GM19467 (cell line): ENCODE measurements at regions not wholly inside any gene's neighbourhood (a gene's known extent, or its start where the extent isn't known, plus 50 kb on each side); places are given as distances from the start of the nearest gene placed in this dataset.

Source experiments
- ATAC-seq: cut with Tn5 transposase; IDR thresholded peaks from one replicate; pipeline ENCODE4 v1.9.1; 2021; ENCODE audit warnings: mild to moderate bottlenecking, moderate library complexity; ENCODE audit not compliant: unreplicated experiment

DNA sequence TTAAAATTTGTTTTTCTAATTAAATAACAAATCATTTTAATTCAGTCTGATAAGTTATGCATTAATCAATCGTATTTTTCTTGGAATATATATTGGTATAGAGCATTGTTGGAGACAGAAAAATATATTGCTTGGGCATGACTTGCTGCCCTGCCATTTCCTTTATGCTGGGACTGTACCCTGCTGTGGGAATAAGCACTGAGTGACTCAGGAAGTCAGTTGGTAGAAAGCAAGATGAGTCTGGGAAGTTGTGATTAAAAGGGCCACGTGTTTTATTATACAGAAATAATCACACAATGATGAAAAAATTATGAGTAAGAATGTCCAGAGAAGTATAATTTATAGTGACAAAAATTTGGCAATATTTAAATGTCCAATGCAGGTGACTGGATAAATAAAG is 139.5 kb downstream of the KIF18A start:
- ATAC-seq: no peak

DNA sequence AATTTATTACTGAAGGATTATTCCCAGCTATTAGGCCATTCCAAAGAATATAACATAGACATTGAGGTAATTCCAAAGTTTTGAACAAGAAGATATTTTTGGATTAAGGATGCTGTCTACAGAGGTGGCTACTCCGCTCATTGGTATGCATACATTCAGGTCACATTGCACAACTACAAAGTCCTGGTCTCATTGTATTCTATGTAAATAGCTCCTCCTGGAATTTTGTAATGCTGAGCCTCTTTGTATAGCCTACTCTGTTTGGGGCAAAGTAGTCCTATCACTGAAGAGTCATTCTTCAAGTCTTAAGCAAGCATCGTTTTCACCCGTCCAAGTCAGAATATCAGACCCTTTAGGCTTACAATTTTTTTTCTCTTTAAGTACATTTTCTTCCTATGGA is 142.4 kb downstream of the KIF18A start:
- ATAC-seq: no peak

DNA sequence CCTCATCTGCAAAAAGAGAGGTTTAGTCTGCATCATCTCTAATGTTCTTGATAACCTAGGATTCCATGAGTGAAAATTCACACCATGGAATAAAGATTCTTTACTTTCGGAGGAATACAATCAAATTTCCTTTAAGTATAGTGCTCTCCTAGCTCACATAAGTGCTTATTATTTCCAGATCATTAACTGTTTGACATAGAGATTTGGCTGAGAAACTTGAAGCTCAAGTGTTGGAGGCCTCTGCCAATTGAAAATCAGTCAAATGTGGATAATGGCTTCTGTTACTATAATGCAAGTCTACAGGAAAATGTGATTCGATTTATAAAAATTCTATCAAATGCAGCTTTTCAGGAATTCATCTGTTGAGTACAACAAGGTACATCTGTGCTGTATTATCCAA is 144.6 kb downstream of the KIF18A start:
- ATAC-seq: no peak

DNA sequence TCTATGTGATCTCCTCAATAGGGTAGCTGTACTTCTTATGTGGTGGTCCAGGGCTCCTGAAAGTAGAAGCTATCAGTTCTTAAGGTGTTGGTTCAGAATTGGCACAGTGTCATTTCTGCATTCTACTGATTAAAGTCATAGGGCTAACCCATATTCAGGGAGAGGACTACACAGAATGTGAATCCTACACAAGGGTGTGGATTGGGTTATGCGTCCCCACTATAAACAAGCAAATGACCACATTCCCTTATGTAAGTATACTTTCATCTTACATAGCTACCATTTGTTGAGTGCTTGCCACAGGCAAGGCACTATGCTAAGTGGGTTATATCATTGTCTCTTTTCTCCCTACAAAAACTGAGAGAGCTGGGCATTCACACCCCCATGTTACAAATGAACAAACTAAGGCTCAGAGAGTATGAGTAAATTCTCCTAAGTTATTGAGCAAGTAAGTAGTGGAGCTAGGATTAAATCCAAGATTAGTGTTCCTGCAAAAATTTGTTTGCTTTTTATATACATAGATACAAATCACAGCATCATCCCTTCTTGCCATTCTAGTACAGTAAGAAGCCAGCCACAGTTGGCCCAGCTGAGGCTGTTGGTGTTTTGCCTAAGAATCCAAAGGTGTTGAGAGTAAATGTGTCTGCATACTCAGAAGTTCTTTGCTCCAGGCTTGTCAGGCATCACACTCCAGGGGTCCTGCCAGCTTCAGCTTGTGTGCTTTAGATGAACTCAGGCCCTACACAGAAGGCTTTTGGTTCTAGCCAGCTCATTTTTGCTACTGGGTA is 157.8 kb downstream of the KIF18A start:
- no peak for ATAC-seq

DNA sequence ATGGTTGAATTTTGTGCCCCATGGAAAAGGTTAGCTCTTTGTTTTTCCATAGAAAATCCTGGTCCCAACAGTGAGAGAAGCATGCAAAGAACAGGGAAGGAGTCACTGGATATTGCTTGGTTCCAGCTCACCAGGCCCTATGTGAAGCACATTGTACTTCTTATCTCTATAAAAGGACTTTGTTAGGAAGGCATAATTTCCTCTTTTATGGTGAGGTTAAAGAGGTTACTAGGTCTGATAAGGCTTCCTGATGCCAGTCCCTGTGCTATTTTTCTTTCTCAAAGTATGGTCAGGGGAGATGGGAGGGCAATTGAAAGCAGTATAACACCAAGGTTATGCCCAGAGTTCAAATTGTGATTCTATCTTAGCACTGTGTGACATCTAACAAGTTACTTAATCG is 162.6 kb downstream of the KIF18A start:
- ATAC-seq: no peak

DNA sequence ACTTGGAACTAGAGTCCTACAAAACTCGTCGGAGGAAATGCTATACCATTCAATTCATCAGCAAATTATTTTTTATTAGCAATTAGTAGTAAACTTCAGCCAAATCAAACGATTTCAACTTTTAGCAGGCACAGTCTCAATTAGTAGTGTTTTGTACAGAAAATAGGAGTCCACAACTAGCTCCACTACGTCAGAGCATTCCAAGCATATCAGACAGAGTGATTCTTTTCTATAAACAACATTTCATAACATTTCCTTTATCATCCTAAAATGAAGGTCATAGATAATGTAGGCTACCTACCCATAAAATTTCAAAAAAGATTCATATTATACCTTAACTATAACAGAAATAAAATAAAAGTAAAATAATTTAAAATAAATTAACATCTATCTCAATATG is 169.9 kb downstream of the KIF18A start:
- ATAC-seq: no peak

DNA sequence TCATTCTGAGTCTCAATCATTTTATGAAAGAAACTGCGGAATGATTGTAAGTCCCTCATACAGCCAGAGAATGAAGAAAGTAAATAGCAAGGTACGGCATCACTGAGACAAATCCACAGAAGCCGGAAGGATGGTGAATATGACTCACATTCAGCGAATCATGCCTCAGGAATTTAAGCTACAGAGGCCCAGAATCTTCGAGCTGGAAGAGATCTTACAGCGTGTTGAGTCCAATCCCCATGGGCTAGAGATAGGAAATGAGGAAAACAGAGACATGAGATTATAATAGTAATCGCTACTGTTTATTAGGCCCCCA is 173.2 kb downstream of the KIF18A start:
- no peak for ATAC-seq

DNA sequence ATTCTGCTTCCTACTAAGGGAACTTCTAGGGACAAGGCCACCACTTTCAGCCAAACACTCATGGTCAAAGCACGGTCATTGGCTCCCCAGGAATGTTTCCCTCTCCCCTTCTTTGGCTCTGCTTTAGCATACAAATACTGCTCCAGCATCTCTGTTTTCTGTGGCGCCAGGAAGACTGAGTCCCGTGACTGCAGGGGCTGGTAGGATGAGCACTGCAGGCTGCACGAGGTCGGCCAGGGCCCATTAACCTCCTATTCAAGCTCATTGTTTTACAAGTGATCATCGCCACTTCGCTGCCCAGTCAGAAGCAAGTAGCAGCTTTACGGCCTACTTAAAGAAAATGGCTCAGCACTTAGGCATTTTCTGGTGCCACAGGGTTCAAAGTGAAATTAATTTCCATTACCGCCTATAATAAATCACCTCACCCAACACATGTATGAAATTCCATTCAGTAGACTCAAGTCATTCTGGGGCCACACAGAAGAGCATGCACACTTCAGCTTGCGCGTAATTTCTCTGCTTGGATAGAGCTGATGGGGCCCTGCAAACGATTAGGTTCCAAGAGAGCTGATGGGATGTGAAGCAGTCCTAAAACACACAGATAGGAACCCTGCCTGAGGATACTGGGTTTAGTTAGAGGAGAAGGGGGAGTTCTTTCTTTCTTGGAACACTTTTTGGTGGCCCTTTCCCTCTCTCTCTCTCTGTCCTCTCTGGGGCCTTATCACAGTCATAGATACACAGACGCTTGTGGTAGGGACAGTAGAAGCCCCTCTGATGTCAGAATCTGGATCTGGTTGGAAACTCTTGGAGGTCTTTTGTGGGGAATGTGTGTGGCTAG is 173.7 kb downstream of the KIF18A start:
- no peak for ATAC-seq

DNA sequence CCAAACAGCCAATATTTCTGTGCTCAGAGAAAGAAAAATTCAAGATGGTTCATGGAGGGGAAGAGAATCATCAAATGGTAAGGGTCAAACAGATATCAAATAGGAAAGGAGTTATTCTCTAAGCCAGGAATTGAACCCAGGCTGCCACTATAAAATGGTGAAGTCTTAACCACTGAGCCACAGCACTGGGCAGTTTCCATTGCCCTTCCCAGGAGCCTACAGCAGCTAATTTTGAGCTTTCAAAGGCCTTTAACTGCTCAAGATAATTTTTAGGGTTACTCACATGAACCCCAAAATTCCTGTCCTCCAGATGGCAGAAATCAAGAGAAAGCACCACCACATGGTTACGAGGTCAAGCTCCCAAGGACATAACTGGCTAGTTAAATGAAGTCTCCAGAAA is 176.2 kb downstream of the KIF18A start:
- no peak for ATAC-seq

DNA sequence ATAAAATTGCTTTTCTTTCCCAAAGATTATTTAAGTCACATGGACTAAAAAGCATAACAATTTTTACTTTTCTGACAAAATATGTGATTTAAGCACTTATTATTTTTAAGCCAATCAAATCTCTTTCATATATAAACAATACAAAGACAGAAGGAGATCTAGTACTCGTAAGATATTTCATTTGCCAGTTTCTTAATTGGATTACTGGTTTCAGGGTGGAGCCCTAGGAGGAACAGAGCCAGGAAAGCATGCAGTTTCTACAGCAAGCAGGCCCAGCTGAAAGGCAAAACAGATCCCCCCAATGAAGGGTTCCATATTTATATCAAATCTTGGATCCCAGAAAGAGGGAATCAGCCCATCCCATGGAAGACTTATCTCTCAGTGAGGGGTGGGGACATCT is 177.0 kb downstream of the KIF18A start:
- no peak for ATAC-seq

DNA sequence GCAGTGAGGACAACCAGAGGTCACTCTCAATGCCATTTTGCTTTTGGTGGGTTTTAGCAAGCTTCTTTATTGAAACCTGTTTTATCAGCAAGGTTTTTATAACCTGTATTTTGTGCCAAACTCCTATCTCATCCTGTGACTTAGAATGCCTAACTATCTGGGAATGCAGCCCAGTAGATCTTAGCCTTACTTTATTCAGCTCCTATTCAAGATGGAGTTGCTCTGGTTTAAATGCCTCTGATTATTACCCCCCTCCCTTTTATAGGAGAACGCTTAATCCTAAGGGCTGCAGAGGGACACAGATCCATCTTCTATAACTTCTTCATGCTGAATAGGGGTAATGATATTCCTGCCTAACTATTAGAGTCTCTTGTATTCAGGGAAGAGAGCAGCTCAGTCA is 179.1 kb downstream of the KIF18A start:
- ATAC-seq: no peak

DNA sequence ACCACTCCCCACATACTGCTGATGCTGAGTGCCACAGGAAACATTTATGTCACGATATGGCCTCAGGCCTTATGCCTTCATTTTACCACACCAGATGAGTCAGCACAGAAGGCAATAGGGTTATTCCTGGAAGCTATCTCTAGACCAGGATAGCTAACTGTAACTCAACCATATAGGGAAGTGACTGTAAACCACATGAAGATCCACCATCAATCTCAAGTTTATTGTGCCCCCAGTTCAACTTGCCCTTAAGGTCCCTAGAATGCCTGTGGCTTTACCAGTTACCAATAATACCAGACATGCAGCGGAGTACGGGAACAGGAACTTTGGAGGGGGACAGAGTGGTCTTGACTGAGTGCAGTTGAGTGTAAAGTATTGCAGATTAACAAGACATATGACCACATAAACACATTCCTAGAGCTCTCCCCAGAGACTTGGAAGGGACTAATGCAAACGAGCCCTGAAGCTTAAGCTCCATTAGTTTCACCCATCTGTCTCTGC is 180.9 kb downstream of the KIF18A start:
- no peak for ATAC-seq

DNA sequence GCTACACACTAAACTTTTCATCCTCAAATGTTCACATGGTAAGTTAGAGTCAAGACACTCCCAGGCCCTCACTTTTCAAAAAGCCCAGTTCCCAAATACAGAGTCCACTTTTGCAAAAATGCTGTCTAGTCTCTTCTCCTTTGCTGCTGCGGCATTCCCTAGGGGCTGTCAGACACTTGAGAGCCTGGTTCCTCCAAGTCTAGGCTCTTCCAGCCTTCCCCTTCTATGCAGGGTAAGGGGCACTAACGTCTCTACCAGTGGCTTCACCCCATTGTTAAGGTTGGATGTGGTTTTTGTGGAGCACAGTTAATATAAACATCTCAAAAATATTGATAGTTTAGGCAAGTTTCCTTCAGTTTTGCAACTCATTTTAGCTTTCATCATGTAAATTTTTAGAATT is 181.5 kb downstream of the KIF18A start:
- ATAC-seq: no peak

DNA sequence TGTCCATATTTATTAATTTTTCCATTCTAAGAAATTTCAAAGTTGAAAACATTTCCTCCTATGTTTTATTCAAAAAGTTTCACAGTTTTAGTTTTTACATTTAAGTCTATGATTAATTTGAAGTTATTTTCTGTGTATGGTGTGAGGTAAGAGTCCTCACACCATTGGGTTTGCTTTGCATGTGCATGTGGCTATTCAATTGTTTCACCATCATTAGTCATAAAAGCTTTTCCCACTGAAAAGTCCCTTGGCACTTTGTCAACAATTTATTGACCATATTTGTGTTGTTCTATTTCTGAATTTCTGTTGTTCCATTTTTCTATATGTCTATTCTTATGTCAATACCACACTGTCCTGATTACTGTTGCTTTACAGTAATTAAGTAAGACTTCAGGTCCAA is 186.5 kb downstream of the KIF18A start:
- no peak for ATAC-seq

DNA sequence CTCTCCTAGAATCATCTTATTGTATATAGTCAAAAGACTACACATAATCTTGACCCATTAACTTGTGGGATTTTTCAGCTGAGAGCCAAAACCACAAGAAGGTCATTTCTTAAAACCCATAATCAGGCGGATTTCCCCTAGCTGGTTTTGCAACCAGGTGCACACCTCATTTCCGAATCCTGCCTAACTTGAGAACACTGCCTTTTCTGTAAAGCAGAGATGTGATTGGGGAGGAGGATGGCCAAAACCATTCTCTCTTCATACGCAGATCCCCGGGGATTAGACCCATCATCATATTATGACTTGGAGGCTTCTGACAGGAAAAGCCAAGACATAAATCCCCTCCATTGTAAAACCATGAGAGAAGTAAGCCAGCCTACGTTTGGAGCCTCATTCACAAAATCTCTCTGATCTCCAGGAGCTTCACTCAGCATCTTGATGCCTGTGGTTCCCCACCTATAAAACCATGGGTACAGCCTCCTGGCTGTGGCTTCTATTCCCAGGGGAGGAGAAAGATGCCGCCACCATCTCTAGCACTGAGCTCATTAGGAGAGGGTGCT is 191.3 kb downstream of the KIF18A start:
- ATAC-seq: peak; percentile 95

DNA sequence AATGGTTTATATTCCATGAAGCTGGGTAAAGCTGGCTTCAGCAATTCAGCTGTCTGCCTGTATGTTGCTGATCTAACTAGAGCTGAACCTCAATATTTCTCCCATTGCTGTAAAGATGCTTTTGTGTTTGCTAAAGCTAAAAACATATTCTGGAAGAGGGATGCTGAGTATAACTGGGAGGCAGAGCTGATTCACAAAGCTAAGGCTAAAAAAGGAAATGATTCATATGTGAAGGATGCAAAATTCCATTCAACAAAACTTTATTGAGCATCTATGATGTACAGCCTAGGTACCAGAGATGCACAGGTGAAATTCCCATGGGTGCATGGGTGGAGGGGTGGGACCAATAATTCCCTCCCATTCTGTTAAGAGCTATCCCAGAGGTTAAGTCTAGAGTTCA is 193.9 kb downstream of the KIF18A start:
- ATAC-seq: no peak

DNA sequence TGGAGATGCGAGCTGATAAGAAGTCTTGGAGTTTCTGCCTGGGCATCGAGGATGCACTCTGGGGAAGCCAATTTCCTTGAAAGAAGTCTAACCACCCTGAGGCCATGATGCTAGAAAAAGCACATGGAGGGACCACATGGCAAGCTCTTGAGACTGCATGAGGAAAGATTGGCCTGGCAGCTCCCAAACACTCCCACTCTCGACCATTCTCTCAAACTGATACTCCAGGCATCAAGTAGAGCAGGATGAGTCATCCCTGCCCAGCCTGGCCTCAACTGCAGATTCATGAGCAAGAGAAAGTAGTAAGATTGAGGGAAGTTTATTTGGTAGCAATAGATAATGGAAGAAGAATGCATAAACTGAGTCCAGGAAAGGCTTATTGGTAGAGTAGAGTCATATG is 194.3 kb downstream of the KIF18A start:
- no peak for ATAC-seq

DNA sequence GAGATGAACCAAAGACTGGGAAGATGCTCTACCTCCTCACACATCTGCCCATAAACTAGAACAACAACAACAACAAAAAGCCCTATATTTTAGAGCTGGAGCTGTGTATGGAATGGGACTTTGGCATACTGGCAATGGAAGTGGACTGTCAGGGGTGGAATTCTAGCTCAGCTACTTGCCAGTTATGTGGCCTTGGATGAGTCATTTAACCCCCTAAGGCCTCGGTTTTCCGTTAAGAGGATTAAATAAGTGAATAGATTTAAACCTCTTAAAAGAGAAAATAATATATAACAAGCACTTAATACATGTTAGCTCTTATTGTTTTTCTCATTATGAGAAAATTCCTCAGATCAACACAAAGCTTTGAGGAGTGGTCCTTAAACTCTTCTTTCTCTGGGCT is 195.0 kb downstream of the KIF18A start:
- no peak for ATAC-seq

DNA sequence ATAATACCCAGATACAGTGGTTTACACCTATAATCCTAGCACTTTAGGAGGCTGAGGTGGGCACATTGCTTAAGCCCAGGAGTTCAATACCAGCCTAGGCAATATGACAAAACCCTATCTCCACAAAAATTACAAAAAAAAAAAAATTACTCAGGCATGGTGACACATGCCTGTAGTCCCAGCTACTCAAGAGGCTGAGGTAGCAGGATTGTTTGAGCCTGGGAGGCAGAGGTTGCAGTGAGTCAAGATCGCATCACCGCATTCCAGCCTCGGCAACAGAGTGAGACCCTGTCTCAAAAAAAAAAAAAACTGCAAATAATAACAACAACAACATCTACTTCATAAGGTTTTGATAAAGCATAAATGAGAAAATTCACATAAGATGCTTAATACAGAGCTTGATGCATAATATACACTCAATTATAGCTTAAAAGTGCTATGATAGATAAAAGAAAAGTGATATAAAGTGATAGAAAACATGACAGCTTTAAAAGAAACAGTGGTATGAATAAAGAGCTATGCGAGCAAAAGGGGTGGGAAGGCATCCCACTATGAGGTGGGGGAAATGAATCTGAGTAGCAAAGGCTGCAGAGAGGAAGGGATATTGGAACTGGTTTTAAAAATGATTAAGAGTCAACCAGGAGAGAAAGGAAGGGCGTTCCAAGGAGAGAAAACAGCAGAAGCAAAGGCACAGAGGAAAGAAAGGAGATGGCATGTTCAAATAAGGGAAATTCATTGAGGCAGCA is 197.6 kb downstream of the KIF18A start:
- no peak for ATAC-seq

DNA sequence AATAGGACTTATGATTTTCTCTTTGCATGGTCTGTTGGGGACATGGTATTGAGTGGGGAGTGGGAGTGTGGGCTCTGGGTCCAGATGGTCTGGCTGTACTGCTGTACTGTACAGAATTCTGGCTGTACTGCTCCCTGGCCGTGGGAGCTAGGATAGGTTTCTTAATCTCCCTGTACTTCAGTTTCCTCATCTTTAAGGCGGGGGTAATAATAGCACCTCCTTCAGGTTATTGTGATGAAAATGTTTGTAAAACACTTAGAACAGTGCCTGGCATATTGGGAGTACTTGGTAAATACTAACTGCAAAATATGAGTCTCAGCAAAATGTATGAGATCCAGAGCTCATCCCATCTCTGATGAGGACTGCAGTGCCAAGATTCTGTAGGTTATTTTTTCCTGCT is 198.6 kb downstream of the KIF18A start:
- ATAC-seq: no peak

DNA sequence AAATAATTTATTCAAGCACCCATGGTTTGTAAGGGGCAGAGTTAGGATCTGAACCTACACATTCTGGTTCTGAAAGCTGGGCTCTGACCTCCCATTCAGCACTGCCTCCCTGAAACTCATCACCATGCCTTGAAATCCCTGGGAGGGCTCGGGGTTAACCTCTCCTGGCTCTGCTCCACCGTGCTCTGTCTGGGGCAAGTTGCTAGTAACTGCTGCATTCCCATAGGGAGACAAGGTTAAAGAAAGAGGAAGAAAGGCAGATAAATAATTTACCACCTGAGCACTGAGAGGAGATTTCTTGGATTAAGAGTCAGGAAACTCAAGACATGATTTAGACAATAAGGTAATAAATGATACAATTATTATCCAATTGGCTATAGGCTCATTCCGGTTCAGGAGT is 199.3 kb downstream of the KIF18A start:
- ATAC-seq: no peak
